ENCODE measurements at regions not wholly inside any gene's neighbourhood (a gene's known extent, or its start where the extent isn't known, plus 50 kb on each side); places are given as distances from the start of the nearest gene placed in this dataset.
A peak's percentile ranks its signal among the peaks of the same experiment; 100 is the strongest.

- DNase-seq = no peak
Measured at GRCh38 chr3:170728181-170728580, 141.8 kb downstream of the RPL22L1 start.

GRCh38 chr3:170727754-170728153 lies 141.9 kb upstream of the SLC7A14 start:
- DNase-seq = no peak

DNA sequence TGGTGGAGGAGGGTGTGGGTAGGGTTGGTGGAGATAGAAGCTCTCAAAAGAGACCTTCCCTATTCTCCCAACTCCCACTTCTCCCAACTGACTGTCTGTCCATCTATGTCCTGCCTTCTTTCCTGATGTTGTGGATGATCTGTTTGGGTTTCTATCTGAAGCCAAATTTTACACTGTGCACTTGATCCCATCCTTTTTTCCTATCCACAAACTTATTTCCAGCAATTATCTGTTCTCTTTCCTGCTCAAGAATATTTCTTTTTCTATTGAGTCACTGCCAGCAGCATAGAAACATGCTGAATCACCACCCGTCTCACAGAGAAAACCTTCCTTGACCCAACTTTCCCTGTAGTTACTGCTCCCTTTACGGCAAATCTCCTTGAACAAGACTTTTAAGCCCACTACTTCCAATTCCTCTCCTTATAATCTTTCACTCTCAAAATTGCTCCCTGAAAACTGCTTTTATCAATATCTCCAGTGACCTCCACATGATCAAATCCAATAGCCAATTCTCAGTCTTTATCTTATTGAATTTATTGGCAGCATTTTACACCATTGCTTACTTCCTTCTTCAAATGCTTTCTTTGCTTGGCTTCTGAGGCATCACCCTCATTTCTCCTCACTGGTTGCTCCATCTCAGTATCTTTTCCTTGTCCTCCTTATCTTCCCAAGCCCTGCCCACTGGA lies 141.2 kb upstream of the SLC7A14 start:
- DNase-seq = peak; percentile 75

- no peak for DNase-seq
Measured at GRCh38 chr3:170725285-170725731, 139.4 kb upstream of the SLC7A14 start.

DNA sequence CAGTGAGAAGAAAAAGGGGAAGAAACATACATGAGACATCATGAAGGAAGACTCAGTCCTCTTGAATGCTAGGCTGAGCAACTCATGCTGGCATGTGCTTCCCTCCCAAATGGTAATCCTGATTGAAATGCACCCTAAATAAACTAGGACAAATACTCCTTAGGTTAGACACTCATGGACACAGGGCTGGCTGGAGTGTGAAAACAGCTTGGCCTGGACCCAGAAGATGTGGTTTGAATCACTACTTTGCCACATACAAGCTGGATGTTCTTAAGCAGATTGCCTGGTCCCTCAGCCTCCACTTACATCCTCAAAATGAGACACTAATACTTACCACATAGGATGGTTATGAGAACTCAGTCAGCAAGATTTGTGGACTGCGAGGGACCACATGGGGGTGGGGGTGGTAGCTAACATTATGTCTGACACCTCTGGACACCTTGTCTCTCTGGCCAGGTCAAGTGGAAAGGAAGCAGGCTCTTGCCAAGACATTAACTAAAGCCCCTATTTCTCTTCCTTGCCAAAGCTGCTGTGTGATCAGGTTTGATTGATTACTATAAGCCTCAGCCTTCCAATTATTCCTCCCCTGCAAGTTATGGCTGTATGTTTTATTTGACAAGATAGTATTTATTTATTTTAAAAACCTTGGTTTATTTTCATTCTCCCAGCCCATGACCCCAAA lies 138.9 kb upstream of the SLC7A14 start:
- no peak for DNase-seq

GRCh38 chr3:170723241-170723640 lies 137.4 kb upstream of the SLC7A14 start:
- DNase-seq = no peak

GRCh38 chr3:170721563-170721962 lies 135.7 kb upstream of the SLC7A14 start:
- DNase-seq = no peak

- DNase-seq = no peak
Measured at GRCh38 chr3:170719300-170719699, 133.4 kb upstream of the SLC7A14 start.

DNA sequence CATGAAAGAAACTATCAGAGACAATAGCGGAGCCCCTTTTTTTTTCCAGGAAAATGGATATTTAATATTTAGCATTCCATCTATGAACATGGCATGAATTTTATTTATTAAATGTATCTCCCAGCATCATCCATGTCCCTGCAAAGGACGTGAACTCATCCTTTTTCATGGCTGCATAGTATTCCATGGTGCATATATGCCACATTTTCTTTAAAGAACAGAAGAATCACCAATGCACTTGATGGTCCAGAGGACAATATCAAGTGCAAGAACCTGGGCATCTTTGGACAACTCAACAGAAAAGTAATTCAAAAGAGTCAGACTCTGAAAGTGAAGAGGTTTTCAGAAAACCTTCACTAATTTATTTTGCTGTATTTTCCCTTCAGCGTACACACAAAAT lies 133.0 kb upstream of the SLC7A14 start:
- no peak for DNase-seq

DNA sequence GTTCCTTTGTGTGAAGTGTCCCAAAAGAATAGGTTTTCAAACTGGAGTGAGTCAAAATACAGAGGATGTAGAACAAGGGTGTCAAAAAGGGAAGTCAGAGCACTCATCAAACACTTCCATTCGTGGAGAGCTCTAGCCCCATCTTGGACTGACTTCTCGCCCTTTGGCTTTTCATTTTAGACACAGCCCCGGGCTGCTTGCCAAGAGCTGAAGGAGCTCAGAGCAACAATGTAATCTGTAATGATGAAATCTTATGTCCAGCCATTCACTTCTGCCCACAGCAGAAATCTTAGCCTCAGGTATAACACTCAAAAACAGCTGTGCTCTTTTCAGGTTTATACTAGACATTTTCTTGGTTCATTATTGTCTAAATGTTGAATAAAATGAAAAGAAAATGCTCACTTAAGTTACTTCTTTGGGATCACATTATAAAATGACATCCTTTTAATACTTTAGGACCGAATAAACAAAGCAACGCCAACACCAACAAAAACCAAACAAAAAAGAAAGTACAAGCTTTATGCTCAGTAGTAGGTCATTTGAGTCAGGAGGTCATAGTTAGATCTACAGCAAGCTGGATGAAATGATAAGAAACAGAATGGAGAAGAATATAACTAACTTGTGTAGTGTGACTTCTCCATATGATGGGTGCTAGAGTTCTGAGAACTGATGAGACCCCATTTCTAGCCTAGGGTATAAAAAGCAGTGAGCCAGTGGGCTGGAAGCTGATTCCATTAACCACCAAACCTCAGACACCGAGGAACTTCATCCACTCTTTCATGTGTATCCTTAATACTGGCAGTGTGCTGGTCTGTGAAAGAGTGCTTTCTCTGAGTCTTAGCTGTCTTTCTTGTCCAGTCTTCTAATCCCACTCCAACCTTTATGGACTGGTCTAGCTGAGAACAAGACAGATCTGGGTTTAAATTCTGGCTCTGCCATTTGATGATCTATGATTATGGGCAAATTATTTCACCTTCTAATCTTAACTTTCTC lies 131.8 kb upstream of the SLC7A14 start:
- DNase-seq = no peak

GRCh38 chr3:170716172-170716805 lies 130.4 kb upstream of the SLC7A14 start:
- DNase-seq = no peak

DNA sequence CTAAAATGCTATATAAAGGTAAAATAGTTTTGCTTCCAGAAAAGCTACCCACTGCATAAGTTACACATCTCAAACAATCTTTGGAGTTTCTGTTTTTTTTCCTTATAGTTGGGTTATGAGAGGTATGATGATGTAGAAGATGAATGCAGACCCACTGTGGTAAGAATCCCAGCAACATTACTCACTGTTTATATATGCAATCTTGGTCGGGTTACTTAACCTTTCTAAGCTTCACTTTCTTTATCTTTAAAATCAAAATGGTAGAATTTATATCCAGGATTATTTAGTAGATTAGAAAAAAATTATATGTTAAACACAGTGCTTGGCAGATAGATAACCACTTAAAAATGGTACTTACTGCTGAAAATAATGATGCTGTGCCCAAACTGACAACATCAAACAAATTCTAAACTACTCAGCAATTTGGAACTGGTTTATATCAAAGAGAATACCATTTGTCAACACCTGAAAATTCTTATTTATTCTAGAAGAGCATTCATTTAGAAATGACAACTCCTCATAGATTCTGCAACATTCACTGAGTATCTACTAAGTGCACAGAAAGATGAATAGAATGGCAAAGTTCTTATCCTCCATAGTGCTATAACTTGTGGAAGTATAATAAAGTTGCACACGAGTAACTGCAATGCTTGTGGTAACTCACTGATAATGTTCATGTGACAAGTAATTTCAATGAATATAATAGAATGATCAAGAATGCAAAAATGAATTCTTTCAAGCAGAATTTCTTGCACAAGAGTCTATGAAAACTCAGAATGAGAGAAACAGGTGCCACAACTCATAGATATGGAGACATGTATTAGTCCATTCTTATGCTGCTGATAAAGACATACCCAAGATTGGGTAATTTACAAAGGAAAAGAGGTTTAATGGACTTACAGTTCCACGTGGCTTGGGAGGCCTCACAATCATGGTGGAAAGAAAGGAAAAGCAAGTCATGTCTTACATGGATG lies 129.0 kb upstream of the SLC7A14 start:
- DNase-seq = peak; percentile 51

GRCh38 chr3:170714122-170714521 lies 128.2 kb upstream of the SLC7A14 start:
- DNase-seq = peak; percentile 48

- no peak for DNase-seq
Measured at GRCh38 chr3:170713653-170714052, 127.8 kb upstream of the SLC7A14 start.

GRCh38 chr3:170712798-170713197 lies 126.9 kb upstream of the SLC7A14 start:
- DNase-seq = no peak

DNA sequence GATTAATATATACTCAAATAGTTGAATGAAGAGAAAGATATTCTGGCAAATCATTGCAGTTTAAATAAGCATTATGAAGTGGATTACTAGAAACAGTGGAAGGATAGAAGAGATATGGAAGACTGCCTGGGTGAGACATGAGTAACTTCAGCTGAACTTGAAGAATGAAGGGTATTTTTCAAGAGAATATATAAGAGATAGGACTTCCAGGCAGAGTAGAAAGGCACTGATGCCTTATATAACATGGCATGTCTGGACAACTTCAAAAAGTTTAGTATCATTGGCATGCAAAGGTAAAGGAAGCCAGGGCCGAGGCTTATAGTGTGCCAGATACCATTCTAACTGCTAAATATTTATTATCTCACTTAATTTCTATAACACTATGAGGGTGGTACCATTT lies 126.5 kb upstream of the SLC7A14 start:
- no peak for DNase-seq

DNA sequence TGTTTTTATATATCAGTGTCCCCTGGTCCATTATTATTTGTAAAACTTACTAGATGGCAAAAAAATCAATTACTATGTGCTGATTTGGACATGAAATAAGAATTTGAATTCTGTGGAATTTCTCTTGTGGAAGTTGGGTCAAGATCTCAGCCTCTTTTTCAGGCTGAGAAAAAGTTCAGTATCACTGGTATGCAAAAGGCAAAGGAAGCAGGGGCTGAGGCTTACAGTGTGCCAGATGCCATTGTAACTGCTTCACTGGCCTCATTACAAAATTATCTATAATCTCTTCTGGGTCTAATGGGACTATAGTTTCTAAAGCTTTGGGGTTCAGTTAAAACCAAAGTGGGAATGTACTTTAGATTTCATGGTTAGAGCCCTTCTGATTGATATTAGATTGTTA lies 125.9 kb upstream of the SLC7A14 start:
- DNase-seq = no peak

DNA sequence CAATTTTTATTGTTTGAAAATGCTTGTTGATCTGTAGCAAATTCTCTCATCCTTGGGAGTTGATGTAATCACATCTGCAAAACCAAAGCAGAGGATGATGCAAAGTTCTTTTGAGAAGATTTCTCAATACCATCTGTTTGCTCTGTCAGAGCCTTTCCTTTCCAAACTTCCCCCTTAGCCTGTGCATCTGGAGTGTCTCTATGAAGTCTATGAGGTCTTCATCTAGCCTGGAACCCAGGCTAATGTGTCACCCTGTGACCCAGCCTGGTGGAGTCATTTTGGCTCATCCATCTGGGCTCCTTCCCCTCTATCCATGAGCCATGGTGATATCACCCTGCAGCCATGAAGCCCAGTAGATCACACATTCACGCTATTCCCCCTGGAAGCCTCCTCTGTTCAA lies 123.2 kb upstream of the SLC7A14 start:
- DNase-seq = peak; percentile 18

- DNase-seq = no peak
Measured at GRCh38 chr3:170707899-170708298, 122.0 kb upstream of the SLC7A14 start.

DNA sequence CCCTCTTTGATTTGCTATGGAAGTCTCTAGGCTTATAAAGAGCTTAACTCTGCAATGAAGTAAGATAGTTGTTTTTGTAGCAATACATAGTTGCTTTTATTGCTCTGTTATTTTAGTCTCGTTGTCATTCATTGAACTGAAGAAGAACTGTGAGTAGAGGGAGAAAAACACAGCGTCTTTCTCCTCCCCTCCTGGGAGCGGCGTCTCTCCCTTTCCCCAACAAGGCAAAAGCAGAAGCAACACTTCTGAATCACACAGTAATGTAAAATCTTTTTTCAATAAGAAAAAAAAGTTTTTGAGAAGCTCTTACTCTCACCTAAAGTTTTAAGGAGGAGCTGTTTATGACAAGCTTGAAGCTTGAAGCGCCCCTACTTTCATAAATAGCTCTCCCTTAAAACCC lies 119.3 kb upstream of the SLC7A14 start:
- no peak for DNase-seq

GRCh38 chr3:170703121-170703588 lies 117.3 kb upstream of the SLC7A14 start:
- DNase-seq = peak; percentile 69

All from amniotic stem cell (primary cell).